SK-N-SH treated with all-trans-retinoic acid at 6 μM for 48 hours (cell line): ENCODE measurements at regions not wholly inside any gene's neighbourhood (a gene's known extent, or its start where the extent isn't known, plus 50 kb on each side); places are given as distances from the start of the nearest gene placed in this dataset.

Experiments
- CSDC2 ChIP-seq: fragments of 250-450 bp; sonication (Bioruptor Pico); IDR thresholded peaks from 2 replicates; pipeline ENCODE4 v1.5.0; 2020; ENCODE audit warnings: mild to moderate bottlenecking, moderate library complexity
- ESRRG ChIP-seq: fragments of 250-450 bp; sonication (Bioruptor Pico); IDR thresholded peaks from 2 replicates; pipeline ENCODE4 v1.6.1; 2021; ENCODE audit warnings: mild to moderate bottlenecking
- PPARA ChIP-seq: fragments of 250-450 bp; sonication (Bioruptor Pico); IDR thresholded peaks from 2 replicates; pipeline ENCODE4 v1.5.0; 2020; ENCODE audit warnings: mild to moderate bottlenecking, borderline replicate concordance
- ZNF565 ChIP-seq: fragments of 450-650 bp; formaldehyde crosslinking; conservative IDR thresholded peaks from 2 replicates; pipeline ENCODE4 v1.5.0; 2020; ENCODE audit warnings: low read depth, mild to moderate bottlenecking, moderate library complexity
- ZNF8 ChIP-seq: fragments of 450-650 bp; formaldehyde crosslinking; IDR thresholded peaks from 2 replicates; pipeline ENCODE4 v1.5.0; 2020; ENCODE audit warnings: mild to moderate bottlenecking, moderate library complexity
- TF ChIP-seq, protein P1 (sequence below): fragments of 250-450 bp; sonication (Bioruptor Pico); IDR thresholded peaks from 2 replicates; pipeline ENCODE4 v1.8.0; 2020; ENCODE audit warnings: mild to moderate bottlenecking, moderate library complexity, borderline replicate concordance

- TF ChIP-seq, protein P1, sequence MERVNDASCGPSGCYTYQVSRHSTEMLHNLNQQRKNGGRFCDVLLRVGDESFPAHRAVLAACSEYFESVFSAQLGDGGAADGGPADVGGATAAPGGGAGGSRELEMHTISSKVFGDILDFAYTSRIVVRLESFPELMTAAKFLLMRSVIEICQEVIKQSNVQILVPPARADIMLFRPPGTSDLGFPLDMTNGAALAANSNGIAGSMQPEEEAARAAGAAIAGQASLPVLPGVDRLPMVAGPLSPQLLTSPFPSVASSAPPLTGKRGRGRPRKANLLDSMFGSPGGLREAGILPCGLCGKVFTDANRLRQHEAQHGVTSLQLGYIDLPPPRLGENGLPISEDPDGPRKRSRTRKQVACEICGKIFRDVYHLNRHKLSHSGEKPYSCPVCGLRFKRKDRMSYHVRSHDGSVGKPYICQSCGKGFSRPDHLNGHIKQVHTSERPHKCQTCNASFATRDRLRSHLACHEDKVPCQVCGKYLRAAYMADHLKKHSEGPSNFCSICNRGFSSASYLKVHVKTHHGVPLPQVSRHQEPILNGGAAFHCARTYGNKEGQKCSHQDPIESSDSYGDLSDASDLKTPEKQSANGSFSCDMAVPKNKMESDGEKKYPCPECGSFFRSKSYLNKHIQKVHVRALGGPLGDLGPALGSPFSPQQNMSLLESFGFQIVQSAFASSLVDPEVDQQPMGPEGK: no peak
- TF ChIP-seq ZNF8 (no peak), CSDC2 (CRISPR knock-in tag) (no peak), ESRRG (no peak), PPARA (CRISPR knock-in tag) (no peak), ZNF565 (no peak)
Measured at GRCh38 chr19:29019403-29019802, 193.5 kb downstream of the UQCRFS1 start.
